ENCODE measurements at regions not wholly inside any gene's neighbourhood (a gene's known extent, or its start where the extent isn't known, plus 50 kb on each side); places are given as distances from the start of the nearest gene placed in this dataset.

DNA sequence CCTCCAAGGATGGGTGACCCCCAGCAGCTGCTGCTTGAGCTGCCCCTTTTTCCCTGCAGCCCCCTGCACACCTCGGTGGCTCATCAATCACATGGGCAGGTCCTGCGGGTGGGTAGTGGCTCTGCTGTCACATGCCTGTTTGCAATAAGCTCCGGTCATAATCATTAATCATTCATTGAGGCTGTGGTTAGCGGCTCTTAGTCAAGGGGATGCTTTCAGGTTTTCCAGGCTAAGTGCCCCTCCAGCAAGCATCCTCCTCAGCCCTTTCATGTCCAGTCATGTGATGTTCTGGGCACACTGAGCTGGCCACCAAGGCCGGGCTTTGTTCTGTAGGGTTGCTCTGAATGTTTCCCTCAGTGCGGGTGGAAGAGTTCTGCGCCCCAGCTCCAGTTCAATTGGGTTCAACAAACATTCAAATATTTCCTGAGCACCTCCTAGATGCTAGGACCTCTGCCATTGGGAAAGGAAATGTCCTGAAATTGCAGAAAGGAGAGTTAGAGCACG lies 96.4 kb upstream of the LDAH start:
- no peaks in the 10 kb centered on the region for H3K9me3 Mint-ChIP-seq
- H3K4me1 Mint-ChIP-seq (ENCODE audit: low read depth), result no peaks in the 10 kb centered on the region
- no peak overlapping the region for H3K4me3 Mint-ChIP-seq
- H3K27ac Mint-ChIP-seq, result no peak overlapping the region
- DNase-seq, result no peak
- no peaks in the 10 kb centered on the region for H3K36me3 Mint-ChIP-seq (ENCODE audit: low read depth)
- H3K27me3 Mint-ChIP-seq, result peaks cover 27% of the 10 kb centered on the region

DNA sequence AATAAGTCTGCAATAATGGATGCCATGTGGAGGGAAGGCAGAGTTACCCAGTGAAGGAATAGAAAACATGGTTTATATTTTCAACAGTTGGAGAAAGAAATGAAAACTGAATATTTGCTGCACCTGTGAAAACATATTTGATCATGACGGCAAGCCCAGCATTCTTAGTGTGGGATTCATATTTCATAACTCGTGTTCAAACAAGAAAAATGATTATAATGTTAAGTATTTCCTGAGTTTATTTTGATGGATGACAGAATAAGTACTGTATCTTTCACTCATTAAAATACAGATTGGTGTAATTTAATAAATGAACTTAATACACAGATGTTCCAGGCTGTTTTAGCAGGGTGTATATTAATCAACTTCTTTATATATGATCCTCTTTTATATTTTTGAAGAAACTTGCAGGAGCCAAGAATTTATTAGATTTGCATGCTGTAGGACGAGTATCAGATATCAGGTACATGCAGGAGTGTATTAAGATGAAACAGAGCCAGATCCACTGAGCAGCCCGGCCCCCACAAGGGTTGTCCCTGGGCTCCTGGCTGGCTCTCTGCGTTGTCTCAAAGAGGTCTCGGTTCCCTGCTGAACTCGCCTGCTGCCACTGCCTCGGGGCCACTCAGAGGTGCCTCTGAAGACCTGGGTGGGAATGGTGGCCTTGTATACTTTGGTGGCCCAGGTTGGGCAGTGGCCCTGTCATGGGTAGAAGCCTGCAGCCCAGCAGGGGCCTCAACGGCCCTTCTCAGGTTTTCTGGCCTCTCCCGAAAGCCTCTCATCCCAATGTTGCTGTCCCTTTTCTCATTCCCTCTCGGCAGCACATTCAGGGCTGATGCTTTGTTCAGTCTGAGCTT lies 95.0 kb upstream of the LDAH start:
- peaks cover 32% of the 10 kb centered on the region for H3K27me3 Mint-ChIP-seq
- H3K9me3 Mint-ChIP-seq, result no peaks in the 10 kb centered on the region
- no peak overlapping the region for H3K4me3 Mint-ChIP-seq
- no peak for DNase-seq
- H3K27ac Mint-ChIP-seq, result no peak overlapping the region
- no peaks in the 10 kb centered on the region for H3K36me3 Mint-ChIP-seq (ENCODE audit: low read depth)
- H3K4me1 Mint-ChIP-seq (ENCODE audit: low read depth), result no peaks in the 10 kb centered on the region

DNA sequence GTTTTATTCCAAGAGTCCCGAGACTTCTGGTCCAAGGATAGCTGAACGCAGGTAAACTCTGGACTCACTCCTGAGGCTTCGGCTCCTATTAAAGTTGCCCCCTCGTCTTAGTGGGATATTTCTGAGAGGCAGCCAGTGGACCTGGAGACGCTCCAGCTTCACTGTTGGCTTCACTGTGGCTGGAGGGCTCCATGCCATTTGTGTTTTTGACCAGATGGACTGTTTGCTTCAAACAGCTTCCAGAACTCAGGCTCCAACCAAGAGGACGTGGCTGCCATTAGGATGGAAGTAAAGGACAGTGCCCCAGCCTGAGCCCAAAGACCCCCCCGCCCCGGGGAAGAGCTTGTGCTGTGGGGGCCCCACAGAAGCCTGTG lies 94.4 kb upstream of the LDAH start:
- Mint-ChIP-seq H3K27ac (no peak overlapping the region), H3K9me3 (no peaks in the 10 kb centered on the region), H3K27me3 (peaks cover 35% of the 10 kb centered on the region)

DNA sequence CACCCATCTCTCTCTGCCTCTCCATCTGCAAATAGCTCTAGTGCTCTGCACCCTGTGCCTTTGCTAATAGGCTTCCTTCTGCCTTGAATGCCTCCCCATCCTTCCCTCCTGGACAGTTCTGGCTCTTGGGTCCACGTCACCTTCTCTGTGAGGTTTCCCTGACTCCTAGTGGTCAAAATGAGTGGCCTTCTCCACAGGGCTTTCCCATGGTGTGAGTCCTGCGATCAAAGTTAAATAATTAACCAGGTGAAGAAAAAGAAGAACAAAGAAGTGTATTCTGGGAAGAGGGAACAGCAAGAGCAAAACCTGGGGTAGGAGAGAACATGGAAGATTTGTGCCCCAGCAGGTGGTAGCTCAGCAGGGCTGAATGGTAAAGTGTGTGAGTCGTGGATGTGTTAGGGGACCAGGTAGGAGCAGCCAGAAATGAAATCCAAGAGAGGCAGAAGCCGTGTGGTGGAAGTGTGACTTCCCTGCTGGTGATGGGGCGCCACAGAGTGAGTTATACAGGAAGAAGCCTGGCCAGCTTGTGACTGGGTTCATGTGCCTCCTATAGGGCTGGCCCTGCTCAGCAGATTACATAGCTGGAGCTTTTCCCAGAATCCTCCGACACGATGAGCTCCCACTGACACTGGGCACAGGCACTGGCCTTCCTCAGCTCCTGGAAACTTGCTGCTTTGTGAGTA lies 93.8 kb upstream of the LDAH start:
- Mint-ChIP-seq H3K9me3 (no peaks in the 10 kb centered on the region), H3K36me3 (ENCODE audit: low read depth) (no peaks in the 10 kb centered on the region), H3K27me3 (peaks cover 40% of the 10 kb centered on the region), H3K27ac (no peak overlapping the region), H3K4me3 (no peak overlapping the region), H3K4me1 (ENCODE audit: low read depth) (no peaks in the 10 kb centered on the region)
- no peak for DNase-seq

More for the DNA sequence above, 94.4 kb upstream of the LDAH start:
- no peak for DNase-seq
- H3K4me1 Mint-ChIP-seq (ENCODE audit: low read depth), result no peaks in the 10 kb centered on the region
- no peaks in the 10 kb centered on the region for H3K36me3 Mint-ChIP-seq (ENCODE audit: low read depth)
- H3K4me3 Mint-ChIP-seq, result no peak overlapping the region

DNA sequence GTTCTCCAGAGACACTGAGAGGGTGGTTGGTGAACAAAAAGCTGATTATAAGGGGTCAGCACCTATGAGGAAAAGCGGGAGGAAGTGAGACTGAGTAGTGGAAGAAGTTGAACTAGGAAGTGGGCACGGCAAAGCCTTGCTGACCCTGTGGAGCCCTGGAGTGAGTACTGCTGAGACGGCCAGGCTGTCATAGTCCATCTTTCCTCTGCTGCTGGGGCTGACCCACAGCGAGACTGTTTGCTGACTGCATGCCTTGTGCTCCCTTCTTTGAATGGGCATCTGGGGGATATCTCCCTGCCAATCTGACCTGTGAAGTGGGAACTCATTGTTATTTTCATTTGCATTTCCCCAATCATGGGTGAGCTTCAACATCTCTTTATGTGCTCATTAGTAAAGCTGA lies 92.4 kb upstream of the LDAH start:
- Mint-ChIP-seq H3K36me3 (ENCODE audit: low read depth) (no peaks in the 10 kb centered on the region), H3K4me1 (ENCODE audit: low read depth) (no peaks in the 10 kb centered on the region), H3K27ac (no peak overlapping the region), H3K9me3 (no peaks in the 10 kb centered on the region), H3K4me3 (no peak overlapping the region), H3K27me3 (peaks cover 52% of the 10 kb centered on the region)
- no peak for DNase-seq

DNA sequence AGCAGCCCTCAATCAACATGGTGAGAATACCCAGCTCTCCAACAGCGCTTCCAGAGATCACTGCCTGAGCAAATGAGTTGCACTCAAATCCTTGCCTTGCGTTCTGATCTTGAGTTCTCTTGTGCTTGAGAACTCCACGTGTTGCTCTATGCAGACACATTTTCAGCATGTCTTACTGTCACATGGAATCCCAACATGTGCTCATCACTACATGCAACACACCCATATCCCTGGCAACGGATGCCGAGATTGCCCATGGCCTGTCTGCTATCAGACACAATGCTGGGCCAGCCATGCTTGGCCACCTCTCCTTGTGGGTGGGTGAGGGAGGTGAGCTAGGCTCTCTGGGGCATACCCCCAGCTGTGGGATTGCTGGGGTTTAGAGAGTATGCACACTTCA lies 91.9 kb upstream of the LDAH start:
- H3K4me3 Mint-ChIP-seq, result no peak overlapping the region
- no peak for DNase-seq
- H3K27ac Mint-ChIP-seq, result no peak overlapping the region
- no peaks in the 10 kb centered on the region for H3K9me3 Mint-ChIP-seq
- H3K27me3 Mint-ChIP-seq, result peaks cover 53% of the 10 kb centered on the region
- H3K36me3 Mint-ChIP-seq (ENCODE audit: low read depth), result no peaks in the 10 kb centered on the region
- H3K4me1 Mint-ChIP-seq (ENCODE audit: low read depth), result no peaks in the 10 kb centered on the region

DNA sequence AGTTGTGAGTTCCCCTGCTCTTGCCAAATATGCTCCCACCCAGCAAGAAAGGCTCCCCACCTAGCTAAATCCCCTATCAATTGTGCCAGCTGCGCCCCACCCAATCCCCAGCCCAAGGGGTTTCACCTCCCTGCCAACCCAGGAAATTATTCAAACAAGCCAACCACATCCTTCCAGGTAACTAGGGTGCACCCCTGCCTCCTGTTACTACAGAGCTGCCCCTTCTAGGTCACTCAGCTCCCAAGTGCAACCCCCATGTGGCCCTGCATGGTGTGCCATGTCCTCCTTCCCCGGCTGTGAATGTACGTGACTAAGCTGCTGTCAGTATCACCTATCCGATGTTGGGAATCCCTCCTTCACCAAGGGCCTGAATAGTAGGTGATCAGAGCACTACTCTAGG lies 91.2 kb upstream of the LDAH start:
- Mint-ChIP-seq H3K27ac (no peak overlapping the region), H3K9me3 (no peaks in the 10 kb centered on the region), H3K27me3 (peaks cover 51% of the 10 kb centered on the region), H3K4me3 (no peak overlapping the region), H3K4me1 (ENCODE audit: low read depth) (no peaks in the 10 kb centered on the region), H3K36me3 (ENCODE audit: low read depth) (no peaks in the 10 kb centered on the region)
- no peak for DNase-seq

DNA sequence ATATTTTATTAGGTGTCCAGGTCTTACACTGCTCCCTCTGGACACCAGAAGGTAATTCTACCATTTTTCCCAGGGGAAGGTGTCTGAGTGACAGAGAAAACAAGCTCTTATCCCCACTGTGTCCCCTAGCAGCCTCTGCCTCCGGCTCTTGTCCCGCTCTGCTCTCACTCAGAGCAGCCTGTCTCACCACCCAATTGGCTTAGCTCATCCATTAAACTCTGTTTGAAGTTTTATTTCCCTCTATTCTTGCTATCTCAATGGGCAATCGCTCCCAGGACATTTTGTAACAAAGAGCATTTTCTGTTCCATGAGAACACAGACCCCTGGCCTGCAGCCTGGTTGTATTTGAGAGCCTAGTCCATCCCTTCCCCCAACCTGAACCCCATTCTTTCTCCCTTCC lies 90.6 kb upstream of the LDAH start:
- no peak overlapping the region for H3K4me3 Mint-ChIP-seq
- peaks cover 55% of the 10 kb centered on the region for H3K27me3 Mint-ChIP-seq
- H3K27ac Mint-ChIP-seq, result no peak overlapping the region
- DNase-seq, result no peak
- no peaks in the 10 kb centered on the region for H3K36me3 Mint-ChIP-seq (ENCODE audit: low read depth)
- no peaks in the 10 kb centered on the region for H3K9me3 Mint-ChIP-seq
- H3K4me1 Mint-ChIP-seq (ENCODE audit: low read depth), result no peaks in the 10 kb centered on the region

DNA sequence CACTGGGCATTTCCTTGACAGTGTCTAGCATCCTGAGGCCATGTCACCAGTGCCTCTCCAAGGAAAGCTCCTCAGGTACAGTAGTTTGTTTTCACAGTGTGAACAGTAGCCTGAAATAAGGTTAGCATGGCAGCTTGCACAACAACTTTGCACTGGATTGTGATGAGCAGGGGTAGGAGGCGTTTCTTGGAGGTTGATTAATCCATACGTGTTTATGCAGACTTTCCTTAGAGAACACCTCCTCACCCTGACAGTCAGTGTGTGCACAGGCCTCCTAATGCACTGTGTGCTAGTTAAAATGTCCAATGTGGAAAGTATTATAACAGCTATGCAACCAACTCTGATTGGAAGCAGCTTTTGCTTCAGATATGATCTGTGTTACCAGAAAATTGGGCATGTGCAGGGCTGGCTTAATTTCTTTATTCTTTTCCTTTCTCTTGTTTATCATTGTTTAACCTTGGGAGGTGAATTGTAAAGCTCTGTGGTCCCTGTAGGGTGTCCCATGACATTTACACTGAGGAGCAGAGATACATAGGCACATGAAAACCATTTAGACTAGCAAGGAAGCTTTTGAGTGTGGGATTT lies 77.2 kb upstream of the LDAH start:
- H3K9me3 Mint-ChIP-seq, result no peaks in the 10 kb centered on the region
- H3K27me3 Mint-ChIP-seq, result peaks cover 45% of the 10 kb centered on the region
- DNase-seq, result no peak
- no peaks in the 10 kb centered on the region for H3K4me1 Mint-ChIP-seq (ENCODE audit: low read depth)
- no peak overlapping the region for H3K4me3 Mint-ChIP-seq
- H3K36me3 Mint-ChIP-seq (ENCODE audit: low read depth), result no peaks in the 10 kb centered on the region
- no peak overlapping the region for H3K27ac Mint-ChIP-seq

DNA sequence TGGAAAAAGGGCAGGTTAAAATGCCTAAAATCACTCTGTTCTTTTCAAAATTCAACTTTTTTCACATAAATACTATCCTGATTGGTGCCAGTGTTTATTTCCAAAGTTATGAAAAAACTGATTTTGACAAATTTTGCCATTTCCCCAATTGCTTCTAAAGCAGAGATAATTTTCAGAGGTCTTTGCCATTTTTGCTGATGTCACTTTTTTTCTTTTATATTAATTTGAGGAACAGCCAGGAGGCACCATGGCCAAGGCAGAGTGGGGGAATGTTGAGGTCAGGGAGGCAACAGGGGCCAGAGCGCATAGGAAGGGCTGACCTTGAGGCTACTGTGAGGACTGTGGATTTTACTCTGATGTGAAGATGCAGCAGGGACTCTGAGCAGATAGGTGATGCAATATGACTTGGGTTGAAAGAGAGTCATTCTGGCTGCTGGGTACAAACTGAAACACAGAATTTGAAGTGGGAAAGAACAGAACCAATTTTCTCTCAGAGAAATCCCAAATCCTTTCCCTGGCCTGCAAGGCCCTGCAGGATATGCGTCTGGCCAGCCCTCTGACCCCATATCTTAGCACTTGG lies 75.1 kb upstream of the LDAH start:
- Mint-ChIP-seq H3K27me3 (peaks cover 54% of the 10 kb centered on the region), H3K9me3 (peaks cover 7% of the 10 kb centered on the region), H3K36me3 (ENCODE audit: low read depth) (no peaks in the 10 kb centered on the region), H3K4me3 (no peak overlapping the region), H3K27ac (no peak overlapping the region), H3K4me1 (ENCODE audit: low read depth) (no peaks in the 10 kb centered on the region)
- DNase-seq, result no peak

DNA sequence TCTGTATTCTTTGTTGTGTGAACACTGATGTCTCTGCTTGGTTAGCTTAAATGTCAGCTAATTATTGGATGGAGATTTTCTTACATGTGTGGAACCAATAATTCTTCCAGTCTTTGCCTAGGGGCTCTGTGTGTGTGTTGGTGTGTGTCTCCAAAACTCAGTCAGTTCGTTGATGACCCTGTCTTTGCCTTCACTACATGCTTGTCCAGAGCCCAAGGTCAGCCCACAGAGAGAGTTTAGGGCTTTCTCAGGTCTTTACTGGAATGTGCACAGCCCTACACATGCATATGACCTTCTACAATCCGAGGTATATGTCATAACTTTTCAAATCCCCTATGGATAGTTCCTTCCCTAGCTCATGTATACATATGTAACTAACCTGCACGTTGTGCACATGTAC lies 74.1 kb upstream of the LDAH start:
- peaks cover 59% of the 10 kb centered on the region for H3K27me3 Mint-ChIP-seq
- no peak overlapping the region for H3K4me3 Mint-ChIP-seq
- H3K27ac Mint-ChIP-seq, result no peak overlapping the region
- no peaks in the 10 kb centered on the region for H3K36me3 Mint-ChIP-seq (ENCODE audit: low read depth)
- peaks cover 10% of the 10 kb centered on the region for H3K9me3 Mint-ChIP-seq
- no peaks in the 10 kb centered on the region for H3K4me1 Mint-ChIP-seq (ENCODE audit: low read depth)
- DNase-seq, result no peak

DNA sequence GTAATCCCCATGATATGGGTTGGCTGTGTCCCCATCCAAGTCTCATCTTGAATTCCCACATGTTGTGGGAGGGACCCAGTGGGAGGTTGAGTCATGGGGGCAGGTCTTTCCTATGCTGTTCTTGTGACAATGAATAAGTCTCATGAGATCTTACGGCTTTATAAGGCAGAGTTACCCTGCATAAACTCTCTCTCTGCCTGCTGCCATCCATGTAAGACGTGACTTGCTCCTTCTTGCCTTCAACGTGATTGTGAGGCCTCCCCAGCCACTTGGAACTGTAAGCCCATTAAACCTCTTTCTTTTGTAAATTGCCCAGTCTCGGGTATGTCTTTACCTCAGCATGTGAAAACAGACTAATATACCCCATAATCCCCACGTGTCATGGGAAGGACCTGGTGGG lies 61.9 kb upstream of the LDAH start:
- no peak overlapping the region for H3K4me3 Mint-ChIP-seq
- no peaks in the 10 kb centered on the region for H3K36me3 Mint-ChIP-seq (ENCODE audit: low read depth)
- no peaks in the 10 kb centered on the region for H3K9me3 Mint-ChIP-seq
- H3K4me1 Mint-ChIP-seq (ENCODE audit: low read depth), result no peaks in the 10 kb centered on the region
- H3K27me3 Mint-ChIP-seq, result peaks cover 5% of the 10 kb centered on the region
- no peak for DNase-seq
- no peak overlapping the region for H3K27ac Mint-ChIP-seq

DNA sequence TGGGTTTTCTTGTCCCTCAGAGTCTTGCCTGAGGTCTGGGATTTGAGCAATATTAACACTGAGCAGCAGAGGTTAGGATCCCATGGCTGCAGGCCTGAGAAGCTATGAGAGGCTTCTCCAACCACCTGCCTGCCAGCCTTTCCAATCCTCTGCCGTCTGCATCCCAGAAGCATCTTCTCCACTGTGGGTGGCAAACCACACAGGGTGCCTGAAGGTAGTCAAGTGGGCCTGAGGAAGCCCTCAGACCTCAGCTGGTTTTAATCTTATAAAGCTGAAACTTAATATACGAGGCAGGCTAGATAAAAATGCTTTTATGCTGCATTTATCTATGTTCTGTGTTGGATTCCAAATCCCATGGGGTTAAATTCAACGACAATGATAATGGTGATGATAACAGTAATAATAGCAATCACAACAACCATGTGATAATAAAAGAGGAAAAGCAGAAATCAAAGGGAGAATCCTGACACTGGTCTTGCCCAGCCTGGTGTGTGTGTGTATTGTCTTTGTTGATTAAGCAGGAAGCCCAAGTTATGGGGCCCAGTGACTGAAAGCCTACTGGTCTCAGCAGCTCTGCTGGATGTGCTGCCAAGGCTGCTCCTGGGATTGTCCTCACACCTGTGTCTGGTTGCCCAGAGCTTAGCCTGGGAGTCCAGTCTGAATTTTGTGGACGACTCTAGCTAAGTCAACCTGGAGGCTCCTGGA lies 59.7 kb upstream of the LDAH start:
- no peak overlapping the region for H3K4me3 Mint-ChIP-seq
- no peaks in the 10 kb centered on the region for H3K36me3 Mint-ChIP-seq (ENCODE audit: low read depth)

DNA sequence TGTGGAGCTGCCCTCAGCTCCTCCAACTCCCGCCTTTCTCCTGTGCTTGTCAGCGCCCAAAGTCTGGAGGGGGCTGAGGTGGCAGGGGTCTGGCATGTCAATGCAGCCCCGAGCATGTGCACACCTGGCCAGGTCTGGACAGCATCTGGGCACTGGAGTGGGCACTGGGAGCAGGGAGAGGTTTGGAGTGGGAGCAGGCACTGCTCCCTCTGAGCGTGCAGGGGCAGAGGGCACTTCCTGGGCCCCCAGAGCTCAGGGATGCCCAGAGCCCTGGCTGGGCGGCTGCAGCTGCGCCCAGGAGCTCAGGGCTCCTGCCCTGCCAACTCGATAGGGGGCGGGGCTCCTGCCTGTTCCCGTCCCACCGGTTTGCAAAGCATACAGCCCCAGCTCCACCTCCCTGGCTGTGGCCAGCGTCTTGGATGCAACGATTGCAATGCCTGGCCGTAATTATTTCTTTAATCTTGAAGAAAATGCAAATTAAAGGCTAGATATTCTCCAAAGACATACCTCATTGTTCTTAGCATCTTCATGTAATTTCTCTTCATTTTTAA lies 57.4 kb upstream of the LDAH start:
- no peak for DNase-seq

More for the DNA sequence above, 59.7 kb upstream of the LDAH start:
- no peak overlapping the region for H3K27ac Mint-ChIP-seq
- H3K27me3 Mint-ChIP-seq, result peaks cover 7% of the 10 kb centered on the region
- no peaks in the 10 kb centered on the region for H3K9me3 Mint-ChIP-seq
- H3K4me1 Mint-ChIP-seq (ENCODE audit: low read depth), result no peaks in the 10 kb centered on the region
- DNase-seq, result no peak

More for the DNA sequence above, 57.4 kb upstream of the LDAH start:
- Mint-ChIP-seq H3K27ac (no peak overlapping the region), H3K9me3 (no peaks in the 10 kb centered on the region), H3K4me3 (no peak overlapping the region), H3K27me3 (peaks cover 10% of the 10 kb centered on the region), H3K4me1 (ENCODE audit: low read depth) (no peaks in the 10 kb centered on the region), H3K36me3 (ENCODE audit: low read depth) (no peaks in the 10 kb centered on the region)
